H7 (cell line): ENCODE measurements at regions not wholly inside any gene's neighbourhood (a gene's known extent, or its start where the extent isn't known, plus 50 kb on each side); places are given as distances from the start of the nearest gene placed in this dataset.

Experiments
- DNase-seq: peaks from one replicate; pipeline ENCODE4 v3.0.0; 2012
- H3K27me3 ChIP-seq: 2 replicates; pipeline ENCODE4 v1.6.0; 2011; ENCODE audit warnings: mild to moderate bottlenecking, low read length; ENCODE audit not compliant: control insufficient read depth, insufficient read depth
- H3K36me3 ChIP-seq: replicated peaks from 2 replicates; pipeline ENCODE4 v1.5.1; 2011; ENCODE audit warnings: low read length; ENCODE audit not compliant: control insufficient read depth, insufficient read depth
- H3K4me3 ChIP-seq: 2 replicates; pipeline ENCODE4 v1.5.1; 2011; ENCODE audit warnings: low read depth, mild to moderate bottlenecking, control low read depth, low read length, moderate library complexity; ENCODE audit not compliant: insufficient read depth

GRCh38 chr3:145865399-145866018 is 295.5 kb downstream of the PLOD2 start:
- no peaks in the 10 kb centered on the region for H3K36me3 ChIP-seq
- DNase-seq: no peak
- H3K4me3 ChIP-seq: no peak overlapping the region
- no peaks in the 10 kb centered on the region for H3K27me3 ChIP-seq

- no peaks in the 10 kb centered on the region for H3K36me3 ChIP-seq
- no peak overlapping the region for H3K4me3 ChIP-seq
- H3K27me3 ChIP-seq: no peaks in the 10 kb centered on the region
- DNase-seq: no peak
Observed at GRCh38 chr3:145869958-145870357, 291.0 kb downstream of the PLOD2 start.

GRCh38 chr3:145882436-145882835 is 278.5 kb downstream of the PLOD2 start:
- no peaks in the 10 kb centered on the region for H3K36me3 ChIP-seq
- no peak for DNase-seq
- no peak overlapping the region for H3K4me3 ChIP-seq
- no peaks in the 10 kb centered on the region for H3K27me3 ChIP-seq

- Histone ChIP-seq H3K4me3 (no peak overlapping the region), H3K27me3 (no peaks in the 10 kb centered on the region), H3K36me3 (no peaks in the 10 kb centered on the region)
- no peak for DNase-seq
Observed at GRCh38 chr3:145889730-145890129, 271.3 kb downstream of the PLOD2 start.

- no peak overlapping the region for H3K4me3 ChIP-seq
- H3K36me3 ChIP-seq: no peaks in the 10 kb centered on the region
- no peak for DNase-seq
- H3K27me3 ChIP-seq: no peaks in the 10 kb centered on the region
Observed at GRCh38 chr3:145892869-145893268, 268.1 kb downstream of the PLOD2 start.

- no peaks in the 10 kb centered on the region for H3K36me3 ChIP-seq
- H3K4me3 ChIP-seq: no peak overlapping the region
- no peak for DNase-seq
- H3K27me3 ChIP-seq: no peaks in the 10 kb centered on the region
Observed at GRCh38 chr3:145893331-145893730, 267.7 kb downstream of the PLOD2 start.

- no peak for DNase-seq
Observed at GRCh38 chr3:145898487-145898886, 262.5 kb downstream of the PLOD2 start.

GRCh38 chr3:145899241-145899640 is 261.7 kb downstream of the PLOD2 start:
- H3K36me3 ChIP-seq: no peaks in the 10 kb centered on the region
- H3K27me3 ChIP-seq: no peaks in the 10 kb centered on the region
- DNase-seq: no peak
- no peak overlapping the region for H3K4me3 ChIP-seq

More at GRCh38 chr3:145898487-145898886, 262.5 kb downstream of the PLOD2 start:
- Histone ChIP-seq H3K4me3 (no peak overlapping the region), H3K27me3 (no peaks in the 10 kb centered on the region), H3K36me3 (no peaks in the 10 kb centered on the region)

- Histone ChIP-seq H3K27me3 (no peaks in the 10 kb centered on the region), H3K4me3 (no peak overlapping the region), H3K36me3 (no peaks in the 10 kb centered on the region)
- no peak for DNase-seq
Observed at GRCh38 chr3:145900056-145900829, 260.7 kb downstream of the PLOD2 start.

- Histone ChIP-seq H3K27me3 (no peaks in the 10 kb centered on the region), H3K4me3 (no peak overlapping the region), H3K36me3 (no peaks in the 10 kb centered on the region)
- no peak for DNase-seq
Observed at GRCh38 chr3:145902166-145902565, 258.8 kb downstream of the PLOD2 start.

- Histone ChIP-seq H3K36me3 (no peaks in the 10 kb centered on the region), H3K4me3 (no peak overlapping the region), H3K27me3 (no peaks in the 10 kb centered on the region)
- DNase-seq: no peak
Observed at GRCh38 chr3:145903472-145904013, 257.4 kb downstream of the PLOD2 start.

- no peak overlapping the region for H3K4me3 ChIP-seq
- H3K36me3 ChIP-seq: no peaks in the 10 kb centered on the region
- no peak for DNase-seq
- no peaks in the 10 kb centered on the region for H3K27me3 ChIP-seq
Observed at GRCh38 chr3:145904138-145904537, 256.8 kb downstream of the PLOD2 start.

GRCh38 chr3:145906301-145906700 is 254.7 kb downstream of the PLOD2 start:
- H3K36me3 ChIP-seq: no peaks in the 10 kb centered on the region

GRCh38 chr3:145906755-145907154 is 254.2 kb downstream of the PLOD2 start:
- Histone ChIP-seq H3K4me3 (no peak overlapping the region), H3K27me3 (no peaks in the 10 kb centered on the region), H3K36me3 (no peaks in the 10 kb centered on the region)
- DNase-seq: no peak

More at GRCh38 chr3:145906301-145906700, 254.7 kb downstream of the PLOD2 start:
- Histone ChIP-seq H3K4me3 (no peak overlapping the region), H3K27me3 (no peaks in the 10 kb centered on the region)
- DNase-seq: no peak

- Histone ChIP-seq H3K27me3 (no peaks in the 10 kb centered on the region), H3K4me3 (no peak overlapping the region), H3K36me3 (no peaks in the 10 kb centered on the region)
- no peak for DNase-seq
Observed at GRCh38 chr3:145911016-145911415, 250.0 kb downstream of the PLOD2 start.
